K562 (cell line): ENCODE measurements at regions not wholly inside any gene's neighbourhood (a gene's known extent, or its start where the extent isn't known, plus 50 kb on each side); places are given as distances from the start of the nearest gene placed in this dataset.

Experiments
- ATAC-seq: fragments of 200-7000 bp; cut with Tn5 transposase; 3 replicates; pipeline ENCODE4 v1.9.1; 2020; ENCODE audit warnings: moderate library complexity
- BruUV-seq: library from RNA; stranded (reverse); fragments of 400-500 nt; replicated peaks from 2 replicates; lab custom pipeline; 2021; lab: Mats Ljungman, UMichigan
- CTCF ChIA-PET: fragments of 300-600 bp; formaldehyde crosslinking; extraction: SDS; loops from one replicate; lab custom pipeline; 2021; ENCODE audit warnings: low intra/inter-chr PET ratio; lab: Yijun Ruan, JAX
- POLR2A ChIA-PET: fragments of 300-600, 350-650 bp; sonication (Branson Sonifier 250); formaldehyde crosslinking; extraction: SDS; loops from one replicate; lab custom pipeline; 2021; ENCODE audit warnings: antibody characterized with exemption, inconsistent platforms; lab: Yijun Ruan, JAX
- DNase-seq, 4 experiments: peaks; one replicate each; pipeline versions ENCODE4 v3.0.0 to v3.0.0-alpha.2; 2011 to 2018; ENCODE audit warnings: low spot score in 3 of 4, mixed read lengths in 3 of 4; ENCODE audit errors: extremely low read depth in 1 of 4
- FAIRE-seq: peaks from 2 replicates; lab custom pipeline; 2011; peaks lifted over from hg19 to GRCh38; lab: Jason Lieb, UNC
- H2AFZ ChIP-seq: 2 replicates; pipeline ENCODE4 v1.6.0; 2011; ENCODE audit warnings: low read depth, low read length, control low read depth, inconsistent platforms
- H3K27ac ChIP-seq: fragments of 200-600 bp; 3 replicates; pipeline ENCODE4 v1.8.0; 2011; ENCODE audit warnings: low read depth, mild to moderate bottlenecking, control low read depth, inconsistent platforms, low read length, moderate library complexity, mixed read lengths; ENCODE audit errors: extremely low read depth
- H3K27me3 ChIP-seq, 2 experiments: fragments of 300-600 bp in 1 of 2; 2 replicates in 1 of 2; 3 replicates in 1 of 2; pipeline versions ENCODE4 v1.6.0 to v1.8.0; 2011; ENCODE audit warnings: inconsistent platforms in 2 of 2, low read length in 2 of 2, mild to moderate bottlenecking in 1 of 2, mixed read lengths in 1 of 2, moderate library complexity in 1 of 2; ENCODE audit not compliant: control insufficient read depth in 2 of 2, insufficient read depth in 2 of 2
- H3K36me3 ChIP-seq: fragments of 300-600 bp; 3 replicates; pipeline ENCODE4 v1.8.0; 2011; ENCODE audit warnings: mild to moderate bottlenecking, low read length, inconsistent platforms; ENCODE audit not compliant: control insufficient read depth, insufficient read depth
- H3K4me1 ChIP-seq, 2 experiments: fragments of 200-600 bp in 1 of 2; replicated peaks in 1 of 2; 2 replicates in 1 of 2; 3 replicates in 1 of 2; pipeline versions ENCODE4 v1.5.1 to v1.8.0; 2011; ENCODE audit warnings: inconsistent platforms in 2 of 2, low read length in 2 of 2, mild to moderate bottlenecking in 1 of 2, mixed read lengths in 1 of 2, moderate library complexity in 1 of 2; ENCODE audit not compliant: control insufficient read depth in 2 of 2, insufficient read depth in 2 of 2
- H3K4me2 ChIP-seq: 2 replicates; pipeline ENCODE4 v1.6.1; 2011; ENCODE audit warnings: low read length, control low read depth, inconsistent platforms, mixed read lengths; ENCODE audit not compliant: insufficient read depth
- H3K4me3 ChIP-seq: fragments of 200-600 bp; sonication (generic), shearing (Covaris generic); 2 replicates; pipeline ENCODE4 v1.5.1; 2016; ENCODE audit warnings: control low read depth, inconsistent platforms
- H3K79me2 ChIP-seq: fragments of 200-600 bp; 3 replicates; pipeline ENCODE4 v1.8.0; 2011; ENCODE audit warnings: low read length, inconsistent platforms; ENCODE audit not compliant: control insufficient read depth, insufficient read depth
- H3K9ac ChIP-seq, 2 experiments: 2 replicates each; pipeline versions ENCODE4 v1.6.0 to v1.6.1; 2011; ENCODE audit warnings: low read depth in 2 of 2, low read length in 2 of 2, control low read depth in 1 of 2, inconsistent platforms in 1 of 2, mild to moderate bottlenecking in 1 of 2, mixed read lengths in 1 of 2; ENCODE audit not compliant: insufficient read depth in 1 of 2
- H3K9me1 ChIP-seq: one replicate; pipeline ENCODE4 v1.6.0; 2011; ENCODE audit warnings: inconsistent platforms, mild to moderate bottlenecking, low read length, moderate library complexity; ENCODE audit not compliant: control insufficient read depth, insufficient read depth
- H3K9me3 ChIP-seq: replicated peaks from 2 replicates; pipeline ENCODE4 v1.5.1; 2011; ENCODE audit warnings: low read depth, low read length, inconsistent platforms; ENCODE audit not compliant: control insufficient read depth, insufficient read depth
- H4K20me1 ChIP-seq: replicated peaks from 2 replicates; pipeline ENCODE4 v1.6.1; 2011; ENCODE audit warnings: low read length, inconsistent platforms, mixed read lengths; ENCODE audit not compliant: control insufficient read depth, insufficient read depth
- E2F8 ChIP-seq: fragments of 450-650 bp; IDR thresholded peaks from 2 replicates; pipeline ENCODE4 v1.7.1; 2018; ENCODE audit warnings: mild to moderate bottlenecking, low read depth; ENCODE audit not compliant: partially characterized antibody
- EP400 ChIP-seq: fragments of 450-650 bp; IDR thresholded peaks from 2 replicates; pipeline ENCODE4 v1.6.1; 2017; ENCODE audit warnings: antibody characterized with exemption, mild to moderate bottlenecking, moderate library complexity
- HOXB6 ChIP-seq: fragments of 250-450 bp; sonication (Bioruptor Pico); IDR thresholded peaks from 2 replicates; pipeline ENCODE4 v1.5.1; 2022; ENCODE audit warnings: mild to moderate bottlenecking, borderline replicate concordance
- ID3 ChIP-seq, 2 experiments: fragments of 250-450 bp in 1 of 2; fragments of 450-650 bp in 1 of 2; sonication (Bioruptor Pico) in 1 of 2; IDR thresholded peaks; 2 replicates each; pipeline versions ENCODE4 v1.6.1 to v1.8.0; 2016 to 2021; ENCODE audit warnings: mild to moderate bottlenecking in 2 of 2, moderate library complexity in 2 of 2, missing compliant biosample characterization in 1 of 2, missing genetic modification characterization in 1 of 2
- MTF1 ChIP-seq: fragments of 250-450 bp; sonication (Bioruptor Pico); IDR thresholded peaks from 2 replicates; pipeline ENCODE4 v1.9.0; 2021; ENCODE audit warnings: moderate library complexity, mild to moderate bottlenecking, inconsistent platforms, borderline replicate concordance
- NFIX ChIP-seq: fragments of 250-450 bp; sonication (Bioruptor Pico); IDR thresholded peaks from 2 replicates; pipeline ENCODE4 v1.4.0; 2020; ENCODE audit warnings: low read depth, mild to moderate bottlenecking, moderate library complexity
- NR3C1 ChIP-seq: sonication (generic); formaldehyde crosslinking; IDR thresholded peaks from 2 replicates; pipeline ENCODE4 v1.8.1; 2022; ENCODE audit warnings: missing genetic modification reagents
- POLR2AphosphoS5 ChIP-seq: IDR thresholded peaks from 2 replicates; pipeline ENCODE4 v1.6.1; 2011; ENCODE audit warnings: mild to moderate bottlenecking, low read depth, low read length, moderate library complexity; ENCODE audit not compliant: control insufficient read depth, insufficient read depth
- POLR2H ChIP-seq: IDR thresholded peaks from 2 replicates; pipeline ENCODE4 v1.6.1; 2016; ENCODE audit warnings: missing genetic modification characterization, low read depth, mild to moderate bottlenecking, control low read depth, missing compliant biosample characterization, moderate library complexity
- UBTF ChIP-seq, 2 experiments: IDR thresholded peaks; 2 replicates each; pipeline ENCODE4 v1.6.1; 2012; ENCODE audit warnings: improper control_type of control experiment in 2 of 2, low read depth in 2 of 2, low read length in 2 of 2, borderline replicate concordance in 1 of 2
- WGBS: fragments of 100-300 bp; shearing (Covaris generic); methylation state at CpG from one replicate; pipeline ENCODE4 v1.1.6; 2016; ENCODE audit warnings: low coverage, mixed read lengths; ENCODE audit not compliant: insufficient coverage; ENCODE audit errors: missing lambda C conversion rate; 5-methylcytosine and 5-hydroxymethylcytosine counted together
- in situ Hi-C: fragments of 300-500 bp; cut with MboI; formaldehyde crosslinking; loops from 4 replicates; pipeline ENCODE4 v1.15.0; 2018; ENCODE audit warnings: inconsistent platforms, mixed read lengths
- intact Hi-C: fragments of 100-400 bp; cut with micrococcal nuclease; formaldehyde crosslinking; loops from 2 replicates; pipeline ENCODE4 v1.14.2; 2022
- TF ChIP-seq, protein P1 (sequence below): fragments of 250-450 bp; sonication (Bioruptor Pico); IDR thresholded peaks from 2 replicates; pipeline ENCODE4 v1.8.0; 2022; ENCODE audit warnings: inconsistent platforms

DNA sequence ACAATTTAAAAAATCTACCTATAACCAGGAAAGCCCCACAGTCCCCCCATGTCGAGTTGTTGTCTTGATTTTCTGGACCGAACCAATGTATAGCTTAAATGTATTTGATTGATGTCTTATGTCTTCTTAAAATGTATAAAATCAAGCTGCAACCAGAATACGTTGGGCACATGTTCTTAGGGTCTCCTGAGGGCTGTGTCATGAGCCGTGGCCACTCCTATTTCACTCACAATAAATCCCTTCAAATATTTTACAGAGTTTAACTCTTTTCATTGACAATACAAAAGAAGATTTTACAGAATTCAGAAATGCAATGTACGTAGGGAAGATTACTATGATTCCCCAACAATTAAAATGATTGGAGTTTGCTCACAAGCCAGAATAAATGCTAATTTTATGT, 428.7 kb upstream of the RAG2 start:
- BruUV-seq: no TSS peak
- H3K79me2 ChIP-seq: no peaks in the 10 kb centered on the region
- no peak for ATAC-seq
- no peak for DNase-seq
- WGBS: 1% methylated on average over 5 of the region's 5 CpGs
- H3K4me1 ChIP-seq: no peaks in the 10 kb centered on the region
- no peak overlapping the region for H2AFZ ChIP-seq
- no peak overlapping the region for H3K27ac ChIP-seq
- POLR2A ChIA-PET: interaction anchor here (0.6 kb wide), 1 partner anchor 70 kb away, joined by 3 read pairs; no protein-coding TSS in a partner anchor
- no peak for FAIRE-seq
- intact Hi-C loops: no loop called here
- H3K9me1 ChIP-seq: no peaks in the 10 kb centered on the region
- TF ChIP-seq HOXB6 (CRISPR knock-in tag) (no peak), POLR2H (tag) (no peak), NR3C1 (no peak), POLR2AphosphoS5 (no peak), ID3 (CRISPR knock-in tag; IDR thresholded peaks at IDR 0.05) (no peak), ID3 (tag; IDR thresholded peaks at IDR 0.05) (no peak), E2F8 (no peak), MTF1 (CRISPR knock-in tag) (no peak), NFIX (CRISPR knock-in tag) (no peak), EP400 (no peak), UBTF (IDR thresholded peaks at IDR 0.05; ENCODE audit: borderline replicate concordance in 1 of 2, low read depth in 2 of 2, low read length in 2 of 2) (no peak)
- TF ChIP-seq, protein P1, sequence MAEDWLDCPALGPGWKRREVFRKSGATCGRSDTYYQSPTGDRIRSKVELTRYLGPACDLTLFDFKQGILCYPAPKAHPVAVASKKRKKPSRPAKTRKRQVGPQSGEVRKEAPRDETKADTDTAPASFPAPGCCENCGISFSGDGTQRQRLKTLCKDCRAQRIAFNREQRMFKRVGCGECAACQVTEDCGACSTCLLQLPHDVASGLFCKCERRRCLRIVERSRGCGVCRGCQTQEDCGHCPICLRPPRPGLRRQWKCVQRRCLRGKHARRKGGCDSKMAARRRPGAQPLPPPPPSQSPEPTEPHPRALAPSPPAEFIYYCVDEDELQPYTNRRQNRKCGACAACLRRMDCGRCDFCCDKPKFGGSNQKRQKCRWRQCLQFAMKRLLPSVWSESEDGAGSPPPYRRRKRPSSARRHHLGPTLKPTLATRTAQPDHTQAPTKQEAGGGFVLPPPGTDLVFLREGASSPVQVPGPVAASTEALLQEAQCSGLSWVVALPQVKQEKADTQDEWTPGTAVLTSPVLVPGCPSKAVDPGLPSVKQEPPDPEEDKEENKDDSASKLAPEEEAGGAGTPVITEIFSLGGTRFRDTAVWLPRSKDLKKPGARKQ (CRISPR knock-in tag): no peak
- CTCF ChIA-PET: no interaction called here
- H3K27me3 ChIP-seq: no peaks in the 10 kb centered on the region
- H3K9ac ChIP-seq: no peak overlapping the region
- H3K4me3 ChIP-seq: no peak overlapping the region
- no peaks in the 10 kb centered on the region for H4K20me1 ChIP-seq
- in situ Hi-C loops: no loop called here
- no peaks in the 10 kb centered on the region for H3K9me3 ChIP-seq
- H3K4me2 ChIP-seq: no peak overlapping the region
- no peaks in the 10 kb centered on the region for H3K36me3 ChIP-seq
